HEK293T (cell line): ENCODE measurements at regions not wholly inside any gene's neighbourhood (a gene's known extent, or its start where the extent isn't known, plus 50 kb on each side); places are given as distances from the start of the nearest gene placed in this dataset.

Source experiments
- ARNT ChIP-seq: fragments of 450-650 bp; IDR thresholded peaks from 2 replicates; pipeline ENCODE4 v1.6.1; 2017; ENCODE audit warnings: mild to moderate bottlenecking
- CTBP1 ChIP-seq: fragments of 450-650 bp; IDR thresholded peaks from 2 replicates; pipeline ENCODE4 v1.6.1; 2016; ENCODE audit warnings: borderline replicate concordance
- ELF4 ChIP-seq: fragments of 450-650 bp; IDR thresholded peaks from 2 replicates; pipeline ENCODE4 v1.6.1; 2017; ENCODE audit warnings: antibody characterized with exemption
- LEF1 ChIP-seq: fragments of 450-650 bp; IDR thresholded peaks from 2 replicates; pipeline ENCODE4 v1.6.1; 2017; ENCODE audit warnings: mild to moderate bottlenecking, borderline replicate concordance

GRCh38 chr4:38194047-38194602, 233.9 kb downstream of the PTTG2 start:
- TF ChIP-seq ELF4: no peak
- no peak for TF ChIP-seq CTBP1
- TF ChIP-seq LEF1: no peak
- no peak for TF ChIP-seq ARNT
